NCI-H2107 (cell line): ENCODE measurements at regions not wholly inside any gene's neighbourhood (a gene's known extent, or its start where the extent isn't known, plus 50 kb on each side); places are given as distances from the start of the nearest gene placed in this dataset.

Experiments
- DNase-seq: peaks from one replicate; lab custom pipeline; 2025; lab: John Stamatoyannopoulos, UW

DNA sequence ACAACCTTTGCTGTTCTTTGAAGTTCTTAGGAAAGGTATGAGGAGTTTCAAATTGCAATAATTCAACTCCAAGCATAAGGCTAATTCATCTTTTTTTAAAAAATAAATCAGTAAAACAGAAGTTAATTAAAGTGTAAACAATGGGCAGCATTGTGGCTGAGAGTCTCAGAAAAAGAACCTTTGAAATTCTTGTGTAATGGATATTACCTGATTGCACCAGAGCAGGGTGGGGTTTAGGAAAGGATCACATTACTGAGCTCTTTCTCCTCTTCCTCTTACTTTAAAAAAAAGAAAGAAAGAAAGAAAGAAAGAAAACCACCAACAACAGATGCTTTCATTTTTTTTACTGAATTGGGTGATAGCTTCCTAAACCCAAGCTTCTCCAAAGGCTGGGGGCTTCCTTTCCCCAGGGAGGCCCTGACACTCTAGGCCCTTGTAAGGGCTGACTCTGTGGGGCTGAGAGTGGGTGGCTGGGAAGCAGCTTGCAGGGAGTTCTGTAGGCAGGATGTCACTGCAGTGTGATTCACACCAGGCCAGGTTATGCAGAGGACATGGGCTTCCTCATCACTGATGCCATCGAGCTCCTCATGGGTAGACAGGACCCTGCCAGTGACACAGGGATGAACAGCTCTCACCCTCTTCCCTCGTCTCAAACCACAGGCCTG lies 564.5 kb downstream of the FGF9 start:
- DNase-seq: no peak

DNA sequence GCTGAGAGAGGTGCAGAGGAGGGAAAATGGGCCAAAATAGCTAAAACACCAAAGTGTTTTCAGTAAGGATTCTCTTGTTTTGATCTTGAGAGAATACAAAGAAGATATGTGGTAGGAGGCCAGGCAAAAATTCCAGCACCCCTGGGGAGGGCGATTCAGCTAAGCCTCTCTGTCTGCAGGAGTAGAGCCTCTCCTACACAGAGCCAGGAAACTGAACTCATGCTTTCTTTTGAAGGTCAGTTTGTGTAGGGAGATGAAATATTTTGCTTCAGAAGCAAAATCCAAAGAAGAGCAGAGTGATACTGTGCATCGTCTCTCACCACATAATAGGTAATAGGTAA lies 565.0 kb downstream of the FGF9 start:
- no peak for DNase-seq

DNA sequence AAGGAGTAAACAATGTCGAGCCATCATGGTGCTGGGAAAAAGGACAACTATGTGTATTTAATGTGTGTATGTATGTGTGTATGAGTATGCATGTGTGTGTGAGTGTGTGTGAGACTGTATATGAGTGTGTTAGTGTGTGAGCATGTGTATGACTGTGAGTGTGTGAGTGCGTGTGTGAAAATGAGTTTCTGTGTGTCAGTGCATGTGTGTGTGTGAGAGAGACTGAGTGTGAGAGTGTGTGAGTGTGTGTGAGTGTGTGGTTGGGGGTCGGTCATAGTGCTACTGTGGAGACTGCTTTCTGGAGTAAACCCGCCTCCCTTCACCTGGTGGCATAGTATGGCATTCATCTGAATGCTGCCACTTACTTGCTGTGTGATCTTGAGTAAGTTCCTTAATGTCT lies 567.4 kb downstream of the FGF9 start:
- DNase-seq: no peak

DNA sequence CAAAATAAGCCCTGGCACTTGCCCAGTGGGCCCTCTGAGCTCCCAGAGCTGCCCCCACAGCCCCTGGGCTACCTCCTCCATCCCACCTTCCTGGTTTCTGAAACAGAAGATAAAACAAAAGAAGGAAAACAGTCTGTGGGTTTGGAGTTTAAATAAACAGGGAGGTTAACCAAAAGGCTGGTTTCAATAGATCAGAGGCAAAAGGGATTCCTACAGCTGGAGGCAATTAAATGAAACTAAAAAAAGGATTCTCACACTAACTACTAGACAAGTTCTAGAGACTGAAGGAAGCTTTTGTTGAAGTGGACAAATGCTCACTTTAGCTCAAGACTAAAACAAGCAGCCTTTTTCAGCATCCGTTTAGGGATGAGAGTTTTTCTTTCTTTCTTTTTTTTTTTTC lies 569.8 kb downstream of the FGF9 start:
- DNase-seq: no peak

DNA sequence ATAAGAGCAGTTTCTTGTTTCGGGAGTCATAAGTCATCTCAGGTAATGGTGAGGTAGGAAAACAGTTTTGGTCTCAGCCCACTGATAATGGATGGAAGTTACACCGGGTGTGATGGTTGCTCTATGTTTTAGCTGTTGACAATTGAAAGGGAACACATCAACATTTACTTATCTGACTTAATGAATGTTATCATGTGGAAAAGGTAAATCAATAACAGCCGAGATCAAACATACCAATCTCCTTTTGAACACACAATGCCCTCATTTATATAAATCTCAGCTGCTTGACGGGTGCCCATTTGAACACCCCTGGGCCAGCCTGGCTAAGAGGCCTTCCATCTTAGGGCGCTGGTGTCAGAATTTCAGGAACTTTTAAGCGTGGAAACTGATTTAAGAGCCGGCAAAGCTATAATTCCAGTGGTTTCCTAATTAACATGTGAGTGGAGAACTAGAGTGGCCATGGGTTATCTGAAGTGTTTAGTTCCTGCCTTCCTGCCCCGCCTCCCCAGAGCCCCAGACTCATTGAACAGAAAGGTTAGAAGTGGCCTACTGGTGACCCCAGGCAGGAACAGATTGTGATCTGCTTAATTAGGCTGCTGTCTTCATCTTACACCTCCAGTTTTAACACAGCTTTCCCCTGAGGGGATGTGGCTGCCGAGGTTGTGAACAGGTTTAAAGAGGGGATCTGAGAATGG lies 572.7 kb downstream of the FGF9 start:
- no peak for DNase-seq

DNA sequence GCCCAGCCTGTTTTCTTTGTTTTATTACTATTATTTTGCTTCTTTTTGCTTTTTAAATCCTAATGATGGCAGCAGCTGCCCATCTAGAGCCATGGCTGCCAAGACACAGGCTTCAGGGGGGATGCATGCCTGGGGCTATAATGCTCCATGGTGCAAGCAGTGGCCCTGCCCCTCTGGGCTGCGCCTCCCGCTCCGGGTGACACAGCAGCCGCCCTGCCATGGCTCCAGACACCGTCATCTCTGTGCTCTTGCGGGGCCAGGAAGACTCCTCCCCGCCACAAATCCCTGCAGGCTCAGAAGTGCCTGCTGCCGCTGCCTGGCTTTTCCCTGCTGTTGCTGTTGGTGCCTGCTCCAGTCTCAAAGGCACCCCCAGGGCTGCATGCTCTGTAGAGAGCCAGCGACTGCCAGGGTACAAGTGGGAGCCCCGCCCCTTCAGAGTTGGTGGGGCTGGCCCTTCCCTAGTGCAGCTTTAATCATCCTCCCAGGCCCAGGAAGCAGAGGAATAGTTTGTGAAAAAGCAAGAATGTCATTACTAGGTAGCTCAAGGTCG lies 581.5 kb downstream of the FGF9 start:
- no peak for DNase-seq

DNA sequence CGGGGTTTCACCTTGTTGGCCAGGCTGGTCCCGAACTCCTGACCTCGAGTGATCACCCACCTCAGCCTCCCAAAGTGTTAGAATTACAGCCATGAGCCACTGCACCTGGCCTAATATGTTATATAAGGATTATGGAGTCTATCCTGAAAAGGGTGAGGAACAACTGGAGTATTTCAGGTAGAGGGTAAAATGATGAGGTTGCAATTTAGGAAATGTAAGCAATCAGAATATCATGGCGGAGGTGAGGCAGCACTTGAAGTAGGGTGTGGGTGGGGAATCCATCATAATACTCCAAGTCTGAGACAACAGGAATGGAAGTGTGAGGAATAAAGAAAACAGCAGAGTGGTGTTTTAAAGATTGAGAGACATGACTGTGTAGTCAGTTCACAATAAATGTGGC lies 582.2 kb downstream of the FGF9 start:
- DNase-seq: no peak

DNA sequence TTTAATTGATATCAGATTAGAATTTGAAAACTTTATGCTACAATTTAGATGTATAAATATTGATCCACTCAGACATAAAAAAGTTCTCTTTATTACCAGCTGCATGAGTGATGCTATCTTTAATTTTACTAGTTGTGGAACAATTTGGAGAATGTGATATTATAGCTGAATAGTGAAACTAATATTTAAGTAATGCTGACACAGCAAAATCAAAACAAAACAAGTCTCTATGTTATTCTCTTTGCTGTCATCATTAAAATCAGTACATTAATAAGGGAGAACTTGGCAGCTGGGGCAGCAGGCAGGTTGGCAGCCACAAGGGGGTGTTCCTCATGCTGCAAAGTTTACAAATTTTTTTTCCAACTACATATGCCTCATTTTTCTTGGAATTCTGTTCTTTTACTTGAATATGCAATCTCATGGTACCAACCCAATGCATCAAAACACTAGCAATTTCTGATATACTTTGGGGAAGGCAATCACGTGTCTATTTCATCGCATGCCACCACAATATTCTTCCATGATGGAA lies 585.3 kb downstream of the FGF9 start:
- no peak for DNase-seq

DNA sequence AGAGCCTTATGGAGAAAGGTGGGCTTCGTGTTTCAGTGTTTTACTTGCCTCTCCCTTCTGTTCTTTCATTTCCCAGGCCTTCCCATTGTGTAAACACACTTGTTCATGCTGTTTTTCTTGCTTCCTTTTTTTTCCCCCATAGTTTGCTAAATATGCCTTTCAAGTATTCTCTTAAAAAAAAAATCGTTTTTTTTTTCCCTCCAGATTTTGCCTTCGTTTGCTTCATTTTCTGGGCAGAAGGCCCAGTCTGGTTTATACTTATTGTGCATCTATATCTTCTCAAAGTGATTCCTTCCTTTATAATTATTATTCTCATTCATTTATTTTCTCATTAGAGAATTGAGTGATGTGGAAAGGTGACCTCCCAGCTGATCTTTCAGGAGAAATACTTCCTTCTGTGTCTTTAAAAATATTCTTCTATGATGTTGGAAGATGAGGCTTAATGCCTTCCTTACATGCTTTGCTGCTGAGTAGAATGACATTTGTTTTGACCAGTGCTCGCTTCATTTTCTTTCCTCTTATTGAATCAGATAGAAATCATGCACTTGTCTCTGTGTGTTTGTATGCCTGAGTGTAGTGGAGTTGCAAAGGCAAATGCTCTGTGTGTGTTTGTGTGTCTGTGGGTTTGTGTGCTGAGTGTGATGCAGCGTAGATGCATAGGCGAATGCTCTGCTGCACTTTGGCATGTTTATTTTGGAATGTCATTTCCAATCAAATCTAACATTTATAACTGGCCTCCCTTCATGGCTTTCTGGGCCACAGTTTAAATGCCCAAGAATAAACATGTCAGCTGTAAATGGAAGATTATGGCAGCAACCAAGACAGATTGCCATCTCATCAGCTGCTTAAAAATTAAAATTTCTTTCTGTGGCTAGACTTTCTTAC lies 591.4 kb downstream of the FGF9 start:
- no peak for DNase-seq

DNA sequence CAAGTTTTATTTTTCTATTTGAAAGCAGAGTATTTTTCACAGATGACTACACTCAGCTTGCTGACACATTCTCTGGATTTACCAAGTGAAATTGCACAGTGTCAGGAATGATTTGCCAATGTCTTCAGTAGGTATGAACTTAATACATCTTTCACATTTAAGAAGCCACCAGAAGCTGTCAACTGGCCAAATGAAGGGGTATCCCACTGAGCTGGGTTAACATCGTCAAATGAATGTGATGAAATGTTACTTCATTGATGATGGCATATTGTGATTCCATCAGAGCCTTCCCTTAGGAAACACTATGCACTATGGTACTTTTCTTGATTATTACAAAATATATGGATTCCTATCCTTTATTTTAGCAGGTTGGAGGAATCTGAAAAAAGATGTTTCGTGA lies 592.3 kb downstream of the FGF9 start:
- DNase-seq: no peak

DNA sequence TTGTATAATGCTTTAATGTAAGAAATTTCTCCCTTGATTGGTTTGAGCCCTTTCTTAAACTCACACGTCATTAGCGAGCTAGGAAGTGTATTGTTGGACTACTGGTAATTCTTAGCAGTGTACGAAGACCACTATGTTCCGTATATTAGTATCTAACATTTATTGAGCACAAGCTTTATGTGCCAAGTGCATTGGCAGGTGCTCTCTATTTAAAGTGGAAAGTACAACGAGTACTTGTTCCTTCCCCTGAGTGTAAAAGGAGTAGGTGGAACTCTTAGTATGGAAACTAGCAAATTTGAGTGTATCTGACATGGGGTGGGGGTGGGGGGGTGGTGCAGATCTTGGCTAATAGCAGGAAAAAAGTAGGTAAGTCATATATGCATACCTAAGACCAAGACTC lies 594.7 kb downstream of the FGF9 start:
- DNase-seq: no peak

DNA sequence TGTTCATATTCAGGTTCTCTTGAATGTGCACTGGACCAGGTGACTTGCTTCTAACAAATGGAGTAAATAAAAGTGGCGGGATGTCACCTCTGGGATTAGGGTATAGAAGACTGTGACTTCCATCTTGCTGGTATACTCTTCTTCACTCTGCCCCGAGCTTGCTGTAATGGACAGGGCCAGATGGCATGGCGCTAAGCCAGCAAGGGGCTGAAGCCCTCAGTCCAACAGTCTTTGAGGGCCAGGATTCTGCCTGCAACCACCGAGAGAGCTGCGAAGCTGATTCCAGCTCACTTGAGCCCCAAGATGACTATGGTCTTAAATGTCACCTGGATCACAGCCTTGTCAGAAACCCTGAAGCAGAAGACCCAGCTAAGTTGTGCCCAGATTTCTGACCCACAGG lies 600.0 kb downstream of the FGF9 start:
- no peak for DNase-seq

DNA sequence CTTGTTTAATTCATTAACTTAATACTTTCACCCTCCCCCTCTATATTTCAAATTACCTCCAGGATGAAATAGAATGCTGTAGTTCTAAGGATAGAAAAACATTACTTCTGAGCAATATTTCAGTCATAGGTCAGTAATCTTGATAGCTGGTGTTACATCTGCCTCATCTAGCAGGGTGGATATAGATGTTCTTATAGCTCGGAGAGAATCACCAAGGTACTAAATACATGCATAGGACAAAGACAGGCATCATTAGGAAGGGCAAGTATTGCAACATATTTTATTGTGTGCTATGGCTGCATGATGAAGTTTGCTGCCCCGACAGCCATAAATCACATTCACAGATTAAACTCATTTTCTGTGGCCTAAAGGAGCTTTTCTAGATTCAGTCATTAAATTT lies 601.0 kb downstream of the FGF9 start:
- no peak for DNase-seq

DNA sequence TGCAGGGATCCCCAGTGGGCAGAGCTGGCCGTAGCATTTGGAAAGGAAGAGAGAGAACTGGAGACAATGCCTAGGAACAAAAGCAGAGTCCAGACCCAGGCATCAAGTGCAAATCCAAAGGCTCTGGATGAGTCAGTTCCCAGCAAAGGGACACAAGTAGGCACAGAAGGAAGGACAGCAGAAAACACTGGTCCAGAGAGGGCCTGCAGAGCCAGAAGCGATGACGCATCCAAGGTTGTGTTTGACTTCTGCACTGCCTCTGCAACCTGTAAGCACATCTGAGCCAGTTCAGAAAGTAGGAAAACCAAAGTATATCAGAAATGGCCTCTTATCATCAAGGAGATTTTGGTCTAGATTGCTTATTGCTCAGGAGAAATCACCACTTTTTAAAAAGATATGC lies 604.5 kb downstream of the FGF9 start:
- DNase-seq: no peak

DNA sequence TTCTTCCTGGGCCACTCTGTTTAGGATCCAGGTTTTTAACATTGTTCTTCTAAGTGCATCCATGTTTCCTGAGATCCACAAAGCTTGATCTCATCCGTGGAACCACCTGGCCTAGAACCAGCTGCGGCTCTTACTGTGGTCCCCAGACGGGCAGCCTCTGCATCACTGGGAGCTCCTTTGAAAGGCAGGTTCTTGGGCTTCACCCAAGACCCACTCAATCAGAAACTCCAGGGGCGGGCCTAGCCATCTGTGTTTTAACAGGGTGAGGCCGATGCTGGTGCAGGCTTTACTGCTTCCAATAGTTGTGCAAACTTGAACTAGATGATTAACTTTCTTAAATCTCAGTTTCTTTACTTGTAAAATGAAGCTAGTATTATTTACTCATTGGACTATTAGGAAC lies 605.7 kb downstream of the FGF9 start:
- DNase-seq: no peak

DNA sequence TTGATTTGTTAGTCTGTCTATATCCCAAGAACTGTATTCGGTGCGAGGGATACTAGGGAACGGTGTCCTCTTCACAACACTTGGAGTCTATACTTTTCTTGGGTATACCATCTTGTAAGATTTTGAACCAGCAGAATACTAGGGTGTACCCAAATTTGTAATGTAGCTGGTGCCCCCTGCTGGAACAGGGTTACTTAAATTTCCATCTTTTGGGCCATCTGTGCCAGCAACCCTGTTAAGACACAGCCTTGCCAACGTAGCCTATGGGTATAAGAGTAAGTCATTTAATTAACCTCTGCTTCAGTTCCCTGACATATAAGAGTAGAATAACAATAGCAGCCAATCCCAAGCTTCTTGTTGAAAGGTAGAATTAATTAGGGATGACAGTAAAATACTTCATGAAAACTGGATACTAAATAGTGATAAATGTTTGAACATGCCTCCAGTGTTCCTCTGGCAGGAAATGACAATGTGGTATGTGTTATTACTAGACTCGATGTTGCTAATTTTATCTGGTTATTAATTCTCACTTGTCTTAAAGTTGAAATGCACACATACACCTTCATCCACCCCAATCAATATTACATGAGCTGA lies 607.6 kb downstream of the FGF9 start:
- DNase-seq: peak; percentile 2

DNA sequence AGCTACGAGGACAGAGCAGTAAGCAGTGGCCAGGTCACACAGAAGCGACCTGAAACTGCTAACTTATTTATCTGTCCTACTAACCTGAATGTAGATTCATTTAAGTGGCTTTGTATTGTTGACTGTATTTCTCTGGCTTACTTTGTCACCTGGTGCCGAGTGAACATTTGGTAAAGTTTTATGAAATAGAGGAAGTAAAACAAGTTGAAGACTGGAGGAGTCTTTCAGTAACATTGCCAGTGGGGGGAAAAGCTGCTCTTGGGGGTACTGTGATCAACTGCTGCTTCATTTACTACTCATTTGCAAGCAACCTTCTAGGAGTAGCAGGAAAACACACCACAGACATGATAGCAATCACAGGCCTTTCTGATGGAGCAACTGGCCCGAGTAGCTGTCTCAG lies 615.0 kb downstream of the FGF9 start:
- DNase-seq: no peak

DNA sequence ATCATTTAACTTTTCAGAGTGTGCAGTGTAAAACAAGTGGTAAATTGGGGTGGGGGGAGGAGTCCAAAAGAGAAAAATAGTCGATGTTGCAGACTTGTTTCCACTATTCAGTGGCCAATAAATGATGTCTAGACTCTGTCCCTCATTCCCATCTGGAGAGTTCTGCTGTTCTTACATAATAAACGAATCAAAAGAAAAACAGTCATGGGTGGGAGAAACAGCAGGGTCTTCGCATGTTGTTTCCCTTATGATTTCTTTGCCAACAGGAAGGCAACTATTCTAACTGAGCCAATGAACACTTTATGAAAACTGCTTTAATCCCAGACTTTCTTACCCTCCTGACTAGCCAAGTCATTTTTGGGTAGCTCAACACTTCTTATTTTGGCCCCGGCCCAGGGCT lies 615.5 kb downstream of the FGF9 start:
- no peak for DNase-seq

DNA sequence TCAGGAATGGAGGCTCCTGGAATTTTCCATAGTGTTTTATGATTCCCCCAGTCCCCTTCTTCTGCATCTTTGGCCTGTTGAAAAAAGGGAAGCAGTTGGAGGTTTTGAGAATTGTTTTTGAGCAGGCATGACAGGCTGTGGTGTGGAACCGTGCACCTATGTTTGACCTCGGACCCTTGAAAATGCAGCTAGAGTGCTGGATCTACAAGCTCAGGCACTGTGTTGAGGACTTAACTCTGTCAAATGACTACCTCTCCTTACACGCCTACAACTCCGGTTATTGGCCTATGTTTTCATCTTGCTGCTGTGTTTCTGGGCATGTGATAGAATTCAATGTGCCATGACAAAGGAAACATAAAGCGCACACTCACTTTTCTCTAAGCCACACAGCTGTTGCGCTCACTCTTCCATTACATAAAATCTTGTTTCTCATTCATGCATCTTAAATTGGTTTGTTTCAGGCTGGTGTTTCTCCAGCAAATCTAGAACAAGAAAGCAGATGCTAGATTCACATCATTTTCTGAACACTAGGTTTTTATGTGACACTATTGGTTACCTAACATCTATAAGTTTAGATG lies 616.6 kb downstream of the FGF9 start:
- no peak for DNase-seq

DNA sequence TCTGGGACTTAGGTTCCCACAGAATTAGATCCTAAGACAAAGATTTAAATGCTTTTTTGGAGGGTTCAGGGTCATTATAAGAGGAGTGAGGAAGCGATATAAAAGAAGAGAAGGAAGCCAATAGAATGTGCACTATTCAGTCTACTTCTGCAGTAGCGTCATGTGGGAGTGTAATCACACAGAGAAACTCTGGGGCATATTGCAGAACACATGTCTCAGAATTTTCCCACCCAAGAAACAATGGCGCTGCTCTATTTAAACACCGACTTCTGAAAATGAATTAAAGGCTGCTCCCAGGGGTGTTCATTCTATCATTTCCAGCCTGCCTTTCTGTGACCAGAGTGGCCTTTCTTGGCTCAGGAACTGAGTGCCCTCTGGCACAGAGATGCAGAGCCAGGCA lies 617.6 kb downstream of the FGF9 start:
- no peak for DNase-seq

DNA sequence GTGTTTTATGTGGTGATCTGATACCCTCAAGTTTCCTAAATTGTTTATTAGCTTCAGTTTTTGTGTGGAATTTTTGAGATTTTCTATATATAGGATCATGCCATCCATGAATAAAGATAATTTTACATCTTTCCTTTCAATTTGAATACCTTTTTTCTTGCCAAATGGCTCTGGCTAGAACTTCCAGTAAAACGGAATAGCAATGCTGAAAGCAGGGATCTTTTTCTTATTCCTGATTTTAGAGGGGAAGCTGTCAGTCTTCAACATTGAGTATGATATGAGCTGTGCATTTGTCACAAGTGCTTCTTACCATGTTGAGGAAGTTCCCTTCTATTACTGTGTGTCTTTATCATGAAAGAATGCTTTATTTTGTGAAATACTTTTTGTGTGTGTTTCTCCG lies 618.8 kb downstream of the FGF9 start:
- DNase-seq: no peak

DNA sequence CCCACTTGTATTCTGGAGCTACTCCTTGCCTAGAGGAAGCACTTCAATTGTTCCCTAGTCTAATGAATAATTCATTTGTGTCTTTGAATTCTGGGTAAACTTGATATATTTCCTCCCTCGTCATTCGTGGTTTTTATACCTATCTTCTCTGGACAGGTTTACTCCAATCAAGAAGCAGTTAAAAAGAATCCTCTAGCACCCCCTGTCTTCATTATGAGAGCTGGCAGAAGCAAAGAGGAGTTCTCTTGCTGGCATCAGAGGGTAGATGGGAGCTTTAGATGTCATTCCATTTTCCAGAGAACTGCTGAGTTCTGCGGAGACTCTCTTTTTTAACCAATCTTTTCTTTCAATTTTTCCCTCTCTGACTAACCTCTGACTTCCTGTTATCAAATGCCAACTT lies 627.7 kb downstream of the FGF9 start:
- DNase-seq: no peak
